Cardiac muscle cell (in vitro differentiated cells and primary cell): ENCODE measurements at regions not wholly inside any gene's neighbourhood (a gene's known extent, or its start where the extent isn't known, plus 50 kb on each side); places are given as distances from the start of the nearest gene placed in this dataset.

Experiments
- DNase-seq, 2 donors: peaks; one replicate each; pipeline versions ENCODE4 v3.0.0 to v3.0.0-alpha.2; 2010 to 2017; ENCODE audit warnings: low read depth in 1 of 2, low spot score in 1 of 2
- H3K27ac ChIP-seq: fragments of 200-600 bp; sonication (generic); 2 replicates; pipeline ENCODE4 v1.5.1; 2016
- H3K27me3 ChIP-seq: fragments of 200-600 bp; sonication (generic); 2 replicates; pipeline ENCODE4 v1.6.0; 2016; ENCODE audit warnings: control low read depth
- H3K36me3 ChIP-seq: fragments of 200-600 bp; sonication (generic); 2 replicates; pipeline ENCODE4 v1.5.1; 2016; ENCODE audit warnings: control low read depth
- H3K4me1 ChIP-seq: fragments of 200-600 bp; sonication (generic); 2 replicates; pipeline ENCODE4 v1.8.1; 2017; ENCODE audit warnings: low read depth, mild to moderate bottlenecking, mixed run types
- H3K4me3 ChIP-seq: fragments of 200-600 bp; sonication (generic); 2 replicates; pipeline ENCODE4 v1.5.1; 2016; ENCODE audit warnings: mild to moderate bottlenecking
- H3K9me3 ChIP-seq: fragments of 200-600 bp; sonication (generic); 2 replicates; pipeline ENCODE4 v1.5.1; 2017; ENCODE audit warnings: low read depth, mild to moderate bottlenecking, control low read depth
- CTCF ChIP-seq: IDR thresholded peaks from 2 replicates; pipeline ENCODE4 v1.5.1; 2012; ENCODE audit warnings: low read depth, mild to moderate bottlenecking, low read length

- DNase-seq, result no peak
- H3K4me1 ChIP-seq, result no peaks in the 10 kb centered on the region
- no peaks in the 10 kb centered on the region for H3K9me3 ChIP-seq
- no peaks in the 10 kb centered on the region for H3K27me3 ChIP-seq
- no peaks in the 10 kb centered on the region for H3K36me3 ChIP-seq
- no peak overlapping the region for H3K4me3 ChIP-seq
- TF ChIP-seq CTCF, result no peak
- H3K27ac ChIP-seq, result no peak overlapping the region
These were observed 194.2 kb upstream of the CNTN3 start for GRCh38 chr3:74808506-74809275.

GRCh38 chr3:74801924-74802323 is 187.5 kb upstream of the CNTN3 start:
- no peak for TF ChIP-seq CTCF
- no peaks in the 10 kb centered on the region for H3K36me3 ChIP-seq
- no peak for DNase-seq

GRCh38 chr3:74789111-74789510 is 174.7 kb upstream of the CNTN3 start:
- H3K36me3 ChIP-seq, result no peaks in the 10 kb centered on the region
- H3K4me1 ChIP-seq, result no peaks in the 10 kb centered on the region
- no peaks in the 10 kb centered on the region for H3K27me3 ChIP-seq
- no peak for TF ChIP-seq CTCF
- no peak overlapping the region for H3K4me3 ChIP-seq
- H3K9me3 ChIP-seq, result no peaks in the 10 kb centered on the region
- no peak overlapping the region for H3K27ac ChIP-seq
- no peak for DNase-seq

More at GRCh38 chr3:74801924-74802323, 187.5 kb upstream of the CNTN3 start:
- Histone ChIP-seq H3K27me3 (no peaks in the 10 kb centered on the region), H3K4me1 (no peaks in the 10 kb centered on the region), H3K9me3 (no peaks in the 10 kb centered on the region), H3K4me3 (no peak overlapping the region), H3K27ac (no peak overlapping the region)

GRCh38 chr3:74787011-74787410 is 172.6 kb upstream of the CNTN3 start:
- Histone ChIP-seq H3K9me3 (no peaks in the 10 kb centered on the region), H3K27ac (no peak overlapping the region), H3K27me3 (no peaks in the 10 kb centered on the region), H3K4me1 (no peaks in the 10 kb centered on the region), H3K4me3 (no peak overlapping the region), H3K36me3 (no peaks in the 10 kb centered on the region)
- no peak for TF ChIP-seq CTCF
- DNase-seq, result no peak

GRCh38 chr3:74771401-74771800 is 156.9 kb upstream of the CNTN3 start:
- no peaks in the 10 kb centered on the region for H3K36me3 ChIP-seq
- H3K4me1 ChIP-seq, result no peaks in the 10 kb centered on the region
- no peak for TF ChIP-seq CTCF
- H3K4me3 ChIP-seq, result no peak overlapping the region
- DNase-seq, result no peak
- H3K27ac ChIP-seq, result no peak overlapping the region
- no peaks in the 10 kb centered on the region for H3K27me3 ChIP-seq
- H3K9me3 ChIP-seq, result no peaks in the 10 kb centered on the region
